A549 (cell line): ENCODE measurements at regions not wholly inside any gene's neighbourhood (a gene's known extent, or its start where the extent isn't known, plus 50 kb on each side); places are given as distances from the start of the nearest gene placed in this dataset.

Experiments used
- ATAC-seq, 2 experiments: fragments of 200-7000 bp in 1 of 2; fragments of >200 bp in 1 of 2; cut with Nextera tagmentation in 1 of 2; cut with Tn5 transposase in 1 of 2; 3 replicates each; pipeline versions ENCODE4 v1.8.0 to v1.9.1; 2018 to 2020; ENCODE audit warnings: mild to moderate bottlenecking in 1 of 2, moderate library complexity in 1 of 2
- CTCF ChIA-PET: fragments of 300-600 bp; sonication (Branson Sonifier 250); formaldehyde crosslinking; extraction: SDS; loops from one replicate; lab custom pipeline; 2021; ENCODE audit warnings: antibody characterized with exemption, inconsistent platforms; lab: Yijun Ruan, JAX
- POLR2A ChIA-PET: fragments of 350-600 bp; formaldehyde crosslinking; extraction: SDS; loops from one replicate; lab custom pipeline; 2021; ENCODE audit warnings: antibody characterized with exemption, inconsistent platforms; lab: Yijun Ruan, JAX
- DNase-seq, 2 experiments: peaks; one replicate each; pipeline versions ENCODE4 v3.0.0 to v3.0.0-alpha.2; 2011 to 2016; ENCODE audit warnings: low read depth in 1 of 2, low spot score in 1 of 2
- FAIRE-seq: peaks from 2 replicates; lab custom pipeline; 2011; peaks lifted over from hg19 to GRCh38; lab: Jason Lieb, UNC
- H3K27ac ChIP-seq, 2 experiments: fragments of >200 bp; sonication (Bioruptor Twin); formaldehyde crosslinking; 3 replicates each; pipeline ENCODE4 v1.5.1; 2016 to 2017
- H3K4me1 ChIP-seq: fragments of >200 bp; sonication (Bioruptor Twin); formaldehyde crosslinking; 3 replicates; pipeline ENCODE4 v1.6.1; 2016
- H3K4me2 ChIP-seq: fragments of >200 bp; sonication (Bioruptor Twin); formaldehyde crosslinking; 3 replicates; pipeline ENCODE4 v1.6.1; 2016
- H3K4me3 ChIP-seq: fragments of >200 bp; sonication (Bioruptor Twin); formaldehyde crosslinking; 3 replicates; pipeline ENCODE4 v1.5.1; 2016
- H3K9me3 ChIP-seq: fragments of >200 bp; sonication (Bioruptor Twin); formaldehyde crosslinking; 3 replicates; pipeline ENCODE4 v1.6.1; 2016
- CEBPB ChIP-seq, 2 experiments: fragments of >200 bp in 1 of 2; sonication (Bioruptor Twin) in 1 of 2; formaldehyde crosslinking in 1 of 2; IDR thresholded peaks; 2 replicates each; pipeline ENCODE4 v1.6.1; 2012 to 2016
- EHMT2 ChIP-seq: fragments of 200-600 bp; sonication (generic); IDR thresholded peaks from 2 replicates; pipeline ENCODE4 v1.6.1; 2016; ENCODE audit warnings: antibody characterized with exemption, low read depth, mild to moderate bottlenecking, moderate library complexity
- EP300 ChIP-seq, 2 experiments: fragments of >200 bp; sonication (Bioruptor Twin); formaldehyde crosslinking; IDR thresholded peaks; 2 replicates in 1 of 2; 3 replicates in 1 of 2; pipeline ENCODE4 v1.6.1; 2016 to 2017
- ESRRA ChIP-seq: fragments of 150-350 bp; IDR thresholded peaks from 2 replicates; pipeline ENCODE4 v1.6.1; 2014; ENCODE audit warnings: mild to moderate bottlenecking, low read length, borderline replicate concordance
- FOSB ChIP-seq: fragments of 250-450 bp; sonication (Bioruptor Pico); IDR thresholded peaks from 2 replicates; pipeline ENCODE4 v1.5.0; 2020; ENCODE audit warnings: mild to moderate bottlenecking, moderate library complexity
- FOSL2 ChIP-seq, 2 experiments: fragments of 450-650 bp in 1 of 2; fragments of >200 bp in 1 of 2; sonication (Bioruptor Twin) in 1 of 2; formaldehyde crosslinking; IDR thresholded peaks; 2 replicates each; pipeline versions ENCODE4 v1.5.0 to v1.6.1; 2016 to 2020; ENCODE audit warnings: mild to moderate bottlenecking in 1 of 2, moderate library complexity in 1 of 2
- FOXS1 ChIP-seq: fragments of 250-450 bp; sonication (Bioruptor Pico); IDR thresholded peaks from 2 replicates; pipeline ENCODE4 v1.5.0; 2020; ENCODE audit warnings: mild to moderate bottlenecking, moderate library complexity
- HOXA7 ChIP-seq: fragments of 250-450 bp; sonication (Bioruptor Pico); IDR thresholded peaks from 2 replicates; pipeline ENCODE4 v1.5.0; 2020; ENCODE audit warnings: mild to moderate bottlenecking, moderate library complexity
- HOXB13 ChIP-seq: fragments of 250-450 bp; sonication (Bioruptor Pico); IDR thresholded peaks from 2 replicates; pipeline ENCODE4 v1.5.0; 2020; ENCODE audit warnings: low read depth, mild to moderate bottlenecking, moderate library complexity
- HOXB5 ChIP-seq: fragments of 250-450 bp; sonication (Bioruptor Pico); IDR thresholded peaks from 2 replicates; pipeline ENCODE4 v1.5.0; 2020; ENCODE audit warnings: mild to moderate bottlenecking, moderate library complexity
- JUN ChIP-seq, 2 experiments: fragments of >200 bp; sonication (Bioruptor Twin); formaldehyde crosslinking; IDR thresholded peaks; 2 replicates in 1 of 2; 3 replicates in 1 of 2; pipeline ENCODE4 v1.6.1; 2016 to 2017
- KDM1A ChIP-seq: fragments of 200-600 bp; sonication (generic); IDR thresholded peaks from 2 replicates; pipeline ENCODE4 v1.6.1; 2016; ENCODE audit warnings: low read depth, mild to moderate bottlenecking
- MAZ ChIP-seq: fragments of 150-350 bp; IDR thresholded peaks from 2 replicates; pipeline ENCODE4 v1.6.1; 2014; ENCODE audit warnings: antibody characterized with exemption, low read depth, low read length, borderline replicate concordance
- NFE2L2 ChIP-seq: fragments of 150-350 bp; conservative IDR thresholded peaks from 2 replicates; pipeline ENCODE4 v1.6.1; 2014; ENCODE audit warnings: low read length
- NR3C1 ChIP-seq: fragments of >200 bp; sonication (Bioruptor Twin); formaldehyde crosslinking; IDR thresholded peaks from 3 replicates; pipeline ENCODE4 v1.6.1; 2017
- POLR2A ChIP-seq: IDR thresholded peaks from 2 replicates; pipeline ENCODE4 v1.6.1; 2012; ENCODE audit warnings: mild to moderate bottlenecking, low read length
- RAD21 ChIP-seq, 2 experiments: fragments of >200 bp in 1 of 2; sonication (Bioruptor Twin) in 1 of 2; formaldehyde crosslinking in 1 of 2; IDR thresholded peaks in 1 of 2; conservative IDR thresholded peaks in 1 of 2; 2 replicates in 1 of 2; 3 replicates in 1 of 2; pipeline ENCODE4 v1.6.1; 2012 to 2018; ENCODE audit warnings: inconsistent platforms in 1 of 2
- RARB ChIP-seq: fragments of 250-450 bp; sonication (Bioruptor Pico); IDR thresholded peaks from 2 replicates; pipeline ENCODE4 v1.8.0; 2021; ENCODE audit warnings: mild to moderate bottlenecking, moderate library complexity
- RNF2 ChIP-seq: fragments of 200-600 bp; sonication (generic); IDR thresholded peaks from 2 replicates; pipeline ENCODE4 v1.6.1; 2016; ENCODE audit warnings: low read depth, mild to moderate bottlenecking, antibody characterized with exemption, moderate library complexity, borderline replicate concordance
- SMC3 ChIP-seq: fragments of >200 bp; sonication (Bioruptor Twin); formaldehyde crosslinking; IDR thresholded peaks from 3 replicates; pipeline ENCODE4 v1.6.1; 2018; ENCODE audit warnings: inconsistent platforms
- SREBF2 ChIP-seq: fragments of 450-650 bp; IDR thresholded peaks from 2 replicates; pipeline ENCODE4 v1.6.1; 2014; ENCODE audit warnings: mild to moderate bottlenecking, moderate library complexity
- TP53 ChIP-seq: fragments of 250-450 bp; sonication (Bioruptor Pico); IDR thresholded peaks from 2 replicates; pipeline ENCODE4 v1.5.0; 2021; ENCODE audit warnings: mild to moderate bottlenecking, moderate library complexity
- ZC3H11A ChIP-seq: fragments of 450-650 bp; IDR thresholded peaks from 2 replicates; pipeline ENCODE4 v1.6.1; 2014; ENCODE audit warnings: antibody characterized with exemption, mild to moderate bottlenecking
- ZNF302 ChIP-seq: fragments of 250-450 bp; sonication (Bioruptor Pico); IDR thresholded peaks from 2 replicates; pipeline ENCODE4 v1.9.0; 2021; ENCODE audit warnings: inconsistent platforms, mild to moderate bottlenecking, moderate library complexity
- ZSCAN20 ChIP-seq: fragments of 250-450 bp; sonication (Bioruptor Pico); IDR thresholded peaks from 2 replicates; pipeline ENCODE4 v1.8.0; 2022; ENCODE audit warnings: mild to moderate bottlenecking, moderate library complexity
- WGBS: methylation state at CpG from one replicate; pipeline ENCODE4 v1.1.6; 2017; ENCODE audit errors: missing lambda C conversion rate; 5-methylcytosine and 5-hydroxymethylcytosine counted together
- TF ChIP-seq, protein P1 (sequence below): fragments of 150-350 bp; IDR thresholded peaks from 2 replicates; pipeline ENCODE4 v1.6.1; 2014; ENCODE audit warnings: low read depth, mild to moderate bottlenecking, low read length
- TF ChIP-seq, protein P2 (sequence below): IDR thresholded peaks from 2 replicates; pipeline ENCODE4 v1.6.1; 2012
- TF ChIP-seq, protein P3 (sequence below): fragments of >200 bp; sonication (Bioruptor Twin); formaldehyde crosslinking; IDR thresholded peaks from 3 replicates; pipeline ENCODE4 v1.6.1; 2016
- TF ChIP-seq, protein P4 (sequence below): fragments of 200-600 bp; sonication (generic); IDR thresholded peaks from 2 replicates; pipeline ENCODE4 v1.6.1; 2016; ENCODE audit warnings: antibody characterized with exemption, mild to moderate bottlenecking, moderate library complexity
- TF ChIP-seq, protein P5 (sequence below): fragments of >200 bp; sonication (Bioruptor Twin); formaldehyde crosslinking; IDR thresholded peaks from 2 replicates; pipeline ENCODE4 v1.6.1; 2016

GRCh38 chr3:13264468-13264795, 155.7 kb downstream of the NUP210 start:
- no peak overlapping the region for H3K4me3 ChIP-seq
- 72% methylated on average over 9 of the region's 9 CpGs for WGBS
- ATAC-seq (no peak), FAIRE-seq (no peak), DNase-seq (no peak)
- ChIA-PET POLR2A (no interaction called here), CTCF (no interaction called here)
- H3K4me2 ChIP-seq = no peak overlapping the region
- H3K9me3 ChIP-seq = no peaks in the 10 kb centered on the region
- no peak overlapping the region for H3K27ac ChIP-seq
- TF ChIP-seq ESRRA = no peak
- TF ChIP-seq CEBPB (IDR thresholded peaks at IDR 0.05) = no peak
- TF ChIP-seq, protein P1, sequence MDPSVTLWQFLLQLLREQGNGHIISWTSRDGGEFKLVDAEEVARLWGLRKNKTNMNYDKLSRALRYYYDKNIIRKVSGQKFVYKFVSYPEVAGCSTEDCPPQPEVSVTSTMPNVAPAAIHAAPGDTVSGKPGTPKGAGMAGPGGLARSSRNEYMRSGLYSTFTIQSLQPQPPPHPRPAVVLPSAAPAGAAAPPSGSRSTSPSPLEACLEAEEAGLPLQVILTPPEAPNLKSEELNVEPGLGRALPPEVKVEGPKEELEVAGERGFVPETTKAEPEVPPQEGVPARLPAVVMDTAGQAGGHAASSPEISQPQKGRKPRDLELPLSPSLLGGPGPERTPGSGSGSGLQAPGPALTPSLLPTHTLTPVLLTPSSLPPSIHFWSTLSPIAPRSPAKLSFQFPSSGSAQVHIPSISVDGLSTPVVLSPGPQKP = no peak
- TF ChIP-seq RAD21 (conservative IDR thresholded peaks at IDR 0.05 in 1 of 2, IDR thresholded peaks at IDR 0.05 in 1 of 2) = no peak
- TF ChIP-seq, protein P2, sequence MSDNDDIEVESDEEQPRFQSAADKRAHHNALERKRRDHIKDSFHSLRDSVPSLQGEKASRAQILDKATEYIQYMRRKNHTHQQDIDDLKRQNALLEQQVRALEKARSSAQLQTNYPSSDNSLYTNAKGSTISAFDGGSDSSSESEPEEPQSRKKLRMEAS = no peak
- no peak for TF ChIP-seq RNF2
- no peak for TF ChIP-seq ZSCAN20 (CRISPR knock-in tag)
- TF ChIP-seq SMC3 = no peak
- TF ChIP-seq ZC3H11A = no peak
- TF ChIP-seq EHMT2 = no peak
- TF ChIP-seq, protein P3, sequence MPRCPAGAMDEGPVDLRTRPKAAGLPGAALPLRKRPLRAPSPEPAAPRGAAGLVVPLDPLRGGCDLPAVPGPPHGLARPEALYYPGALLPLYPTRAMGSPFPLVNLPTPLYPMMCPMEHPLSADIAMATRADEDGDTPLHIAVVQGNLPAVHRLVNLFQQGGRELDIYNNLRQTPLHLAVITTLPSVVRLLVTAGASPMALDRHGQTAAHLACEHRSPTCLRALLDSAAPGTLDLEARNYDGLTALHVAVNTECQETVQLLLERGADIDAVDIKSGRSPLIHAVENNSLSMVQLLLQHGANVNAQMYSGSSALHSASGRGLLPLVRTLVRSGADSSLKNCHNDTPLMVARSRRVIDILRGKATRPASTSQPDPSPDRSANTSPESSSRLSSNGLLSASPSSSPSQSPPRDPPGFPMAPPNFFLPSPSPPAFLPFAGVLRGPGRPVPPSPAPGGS = no peak
- TF ChIP-seq NR3C1 = no peak
- no peak for TF ChIP-seq EP300 (IDR thresholded peaks at IDR 0.05)
- TF ChIP-seq HOXB13 (CRISPR knock-in tag) = no peak
- TF ChIP-seq JUN (IDR thresholded peaks at IDR 0.05) = no peak
- no peak for TF ChIP-seq FOXS1
- TF ChIP-seq ZNF302 (CRISPR knock-in tag) = no peak
- no peak for TF ChIP-seq HOXB5
- no peak for TF ChIP-seq MAZ
- TF ChIP-seq, all 56 proteins: peak for 0
- peaks cover 9% of the 10 kb centered on the region; the same call in 1 of the 3 replicates for H3K4me1 ChIP-seq

DNA sequence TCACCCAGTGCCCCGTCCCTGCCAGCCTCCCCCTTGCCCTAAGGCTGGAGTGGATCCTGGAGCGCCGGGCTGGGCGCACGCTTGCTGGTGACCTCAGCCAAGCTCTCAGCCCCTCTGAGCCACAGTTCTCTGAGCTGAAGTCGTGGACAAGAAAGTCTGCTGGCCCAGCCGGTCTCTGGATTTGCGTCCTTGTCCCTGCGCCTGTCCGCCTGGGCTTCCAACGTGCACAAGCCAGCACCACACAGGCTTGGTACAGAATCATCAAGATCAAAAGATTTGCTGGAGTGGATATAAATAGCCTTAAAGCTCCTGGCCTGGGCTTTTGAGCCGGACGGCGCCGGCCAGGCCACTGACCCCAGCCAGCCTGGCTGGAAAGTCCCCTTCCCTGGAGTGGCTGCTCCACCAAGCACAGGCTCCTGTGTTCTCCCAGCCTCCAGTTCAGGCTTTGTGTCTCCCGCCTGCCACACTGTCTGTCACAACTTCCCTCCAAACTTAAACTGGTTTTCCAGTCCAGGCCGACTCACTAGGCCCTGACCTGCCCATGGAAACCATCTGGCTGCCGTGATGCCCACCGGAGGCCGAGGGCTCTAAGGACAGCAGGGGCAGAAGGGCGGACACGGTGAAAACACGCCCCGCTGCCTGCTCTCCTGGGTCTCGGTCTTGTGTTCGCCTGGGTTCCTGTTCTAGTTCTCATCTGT, 156.2 kb downstream of the NUP210 start:
- FAIRE-seq (no peak), DNase-seq (no peak), ATAC-seq (no peak; a peak in 1 of 6 replicates)
- WGBS = 86% methylated on average over 26 of the region's 26 CpGs
- TF ChIP-seq TP53 (CRISPR knock-in tag) (no peak), RAD21 (conservative IDR thresholded peaks at IDR 0.05 in 1 of 2, IDR thresholded peaks at IDR 0.05 in 1 of 2) (no peak), FOSB (no peak), NFE2L2 (no peak), RARB (CRISPR knock-in tag) (no peak), POLR2A (no peak), HOXB5 (no peak), HOXA7 (no peak), FOXS1 (no peak), KDM1A (no peak), SREBF2 (no peak), NR3C1 (no peak), FOSL2 (IDR thresholded peaks at IDR 0.05) (no peak), FOSL2 (CRISPR knock-in tag; IDR thresholded peaks at IDR 0.05) (no peak), RNF2 (no peak), EP300 (IDR thresholded peaks at IDR 0.05) (no peak)
- TF ChIP-seq, protein P4, sequence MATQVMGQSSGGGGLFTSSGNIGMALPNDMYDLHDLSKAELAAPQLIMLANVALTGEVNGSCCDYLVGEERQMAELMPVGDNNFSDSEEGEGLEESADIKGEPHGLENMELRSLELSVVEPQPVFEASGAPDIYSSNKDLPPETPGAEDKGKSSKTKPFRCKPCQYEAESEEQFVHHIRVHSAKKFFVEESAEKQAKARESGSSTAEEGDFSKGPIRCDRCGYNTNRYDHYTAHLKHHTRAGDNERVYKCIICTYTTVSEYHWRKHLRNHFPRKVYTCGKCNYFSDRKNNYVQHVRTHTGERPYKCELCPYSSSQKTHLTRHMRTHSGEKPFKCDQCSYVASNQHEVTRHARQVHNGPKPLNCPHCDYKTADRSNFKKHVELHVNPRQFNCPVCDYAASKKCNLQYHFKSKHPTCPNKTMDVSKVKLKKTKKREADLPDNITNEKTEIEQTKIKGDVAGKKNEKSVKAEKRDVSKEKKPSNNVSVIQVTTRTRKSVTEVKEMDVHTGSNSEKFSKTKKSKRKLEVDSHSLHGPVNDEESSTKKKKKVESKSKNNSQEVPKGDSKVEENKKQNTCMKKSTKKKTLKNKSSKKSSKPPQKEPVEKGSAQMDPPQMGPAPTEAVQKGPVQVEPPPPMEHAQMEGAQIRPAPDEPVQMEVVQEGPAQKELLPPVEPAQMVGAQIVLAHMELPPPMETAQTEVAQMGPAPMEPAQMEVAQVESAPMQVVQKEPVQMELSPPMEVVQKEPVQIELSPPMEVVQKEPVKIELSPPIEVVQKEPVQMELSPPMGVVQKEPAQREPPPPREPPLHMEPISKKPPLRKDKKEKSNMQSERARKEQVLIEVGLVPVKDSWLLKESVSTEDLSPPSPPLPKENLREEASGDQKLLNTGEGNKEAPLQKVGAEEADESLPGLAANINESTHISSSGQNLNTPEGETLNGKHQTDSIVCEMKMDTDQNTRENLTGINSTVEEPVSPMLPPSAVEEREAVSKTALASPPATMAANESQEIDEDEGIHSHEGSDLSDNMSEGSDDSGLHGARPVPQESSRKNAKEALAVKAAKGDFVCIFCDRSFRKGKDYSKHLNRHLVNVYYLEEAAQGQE = no peak
- TF ChIP-seq, protein P2 = no peak
- TF ChIP-seq, protein P5, sequence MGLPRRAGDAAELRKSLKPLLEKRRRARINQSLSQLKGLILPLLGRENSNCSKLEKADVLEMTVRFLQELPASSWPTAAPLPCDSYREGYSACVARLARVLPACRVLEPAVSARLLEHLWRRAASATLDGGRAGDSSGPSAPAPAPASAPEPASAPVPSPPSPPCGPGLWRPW = no peak
- H3K4me1 ChIP-seq = peaks cover 9% of the 10 kb centered on the region; the same call in 1 of the 3 replicates
- H3K4me2 ChIP-seq = no peak overlapping the region
- H3K9me3 ChIP-seq = no peaks in the 10 kb centered on the region
- ChIA-PET CTCF (interaction anchor here (0.7 to 0.8 kb wide), 2 partner anchors 27 to 111 kb away, joined by 3 to 4 read pairs; no protein-coding TSS in a partner anchor), POLR2A (no interaction called here)
- H3K4me3 ChIP-seq = no peak overlapping the region
- H3K27ac ChIP-seq = no peak overlapping the region; a peak in 1 of 6 replicates
